ENCODE measurements at regions not wholly inside any gene's neighbourhood (a gene's known extent, or its start where the extent isn't known, plus 50 kb on each side); places are given as distances from the start of the nearest gene placed in this dataset.

DNA sequence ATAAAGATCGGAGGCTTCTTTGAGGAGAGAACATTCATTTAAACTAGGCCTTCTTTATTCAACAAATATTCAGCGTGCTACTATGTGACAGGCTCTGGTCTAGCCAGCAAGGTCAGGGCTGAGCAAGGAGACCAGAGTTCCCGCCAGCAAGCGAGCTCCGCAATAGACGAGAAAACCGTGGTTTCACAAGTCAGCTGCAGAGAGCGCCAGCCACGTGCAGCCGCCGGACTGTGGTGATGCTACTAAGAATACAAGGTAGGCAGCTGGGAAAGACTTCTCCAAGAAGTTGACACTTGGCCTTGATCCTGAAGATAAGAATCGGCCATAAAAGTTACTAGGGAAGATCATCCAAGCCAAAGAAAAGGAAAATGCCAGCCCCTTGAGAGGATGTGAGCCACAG is 533.7 kb upstream of the SALL3 start:
- H3K14ac ChIP-seq (ENCODE audit: low read length in 2 of 2): no peak overlapping the region
- no peak overlapping the region for H2BK15ac ChIP-seq (ENCODE audit: low read depth, poor library complexity, severe bottlenecking)
- no peak overlapping the region for H3K4me3 ChIP-seq (ENCODE audit: insufficient read depth in 1 of 2, low read depth in 1 of 2, low read length in 2 of 2)
- no peaks in the 10 kb centered on the region for H3K79me1 ChIP-seq (replicated peaks; ENCODE audit: low read length, poor library complexity, severe bottlenecking)
- no peaks in the 10 kb centered on the region for H3K27me3 ChIP-seq (ENCODE audit: control insufficient read depth in 1 of 2, insufficient read depth in 1 of 2, low read length in 2 of 2)
- no peaks in the 10 kb centered on the region for H3K4me1 ChIP-seq (ENCODE audit: control insufficient read depth, insufficient read depth, low read depth, low read length)
- H3K4ac ChIP-seq (ENCODE audit: low read depth in 1 of 2, low read length in 2 of 2): no peak overlapping the region
- H3K9ac ChIP-seq (ENCODE audit: low read length): no peak overlapping the region
- H3K9me3 ChIP-seq (ENCODE audit: control insufficient read depth, low read length): peaks cover 6% of the 10 kb centered on the region
- H3K36me3 ChIP-seq (ENCODE audit: control insufficient read depth in 1 of 2, insufficient read depth in 2 of 2, low read depth in 1 of 2, low read length in 2 of 2): no peaks in the 10 kb centered on the region
- H3K23ac ChIP-seq (ENCODE audit: low read length in 2 of 2): no peak overlapping the region
- no peak for DNase-seq
- H3K27ac ChIP-seq (ENCODE audit: low read length, poor library complexity, severe bottlenecking): no peak overlapping the region
- no peak overlapping the region for H2BK120ac ChIP-seq (ENCODE audit: low read depth, low read length)
- H2BK5ac ChIP-seq (ENCODE audit: low read depth, low read length, poor library complexity, severe bottlenecking): no peak overlapping the region
- no peak overlapping the region for H4K8ac ChIP-seq (ENCODE audit: low read length)
- H4K91ac ChIP-seq (ENCODE audit: low read length): no peak overlapping the region
- no peak overlapping the region for H3K18ac ChIP-seq (ENCODE audit: low read depth in 1 of 2, low read length in 2 of 2)
- 90% methylated on average over 12 of the region's 12 CpGs for WGBS
- no peak overlapping the region for H2AK5ac ChIP-seq (ENCODE audit: low read length, severe bottlenecking)
- no peak overlapping the region for H3K4me2 ChIP-seq (ENCODE audit: low read length, poor library complexity, severe bottlenecking)
- no peak overlapping the region for H2AFZ ChIP-seq (ENCODE audit: low read depth, low read length)
- no peak overlapping the region for H2BK12ac ChIP-seq (ENCODE audit: low read length in 2 of 2)

DNA sequence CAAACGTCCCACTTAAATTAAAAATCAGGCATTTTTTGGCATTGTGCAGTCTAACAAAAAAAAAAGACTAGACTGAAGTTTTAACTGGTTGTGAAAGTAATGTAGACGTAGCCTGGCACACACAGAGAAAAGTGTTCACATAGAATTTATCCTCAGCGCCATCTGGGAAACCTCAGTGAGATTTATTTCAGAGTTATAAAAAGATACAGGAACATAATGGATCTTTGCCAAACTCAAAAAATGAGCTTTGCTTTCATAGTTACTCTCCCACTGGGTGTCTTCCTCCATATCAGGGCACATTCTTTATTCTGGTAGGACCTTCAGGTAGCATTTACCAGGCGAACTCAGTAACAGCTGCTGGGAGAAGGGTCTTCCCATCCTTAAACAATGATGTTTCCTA is 532.4 kb upstream of the SALL3 start:
- no peak for DNase-seq
- H3K4me1 ChIP-seq (ENCODE audit: control insufficient read depth, insufficient read depth, low read depth, low read length): no peaks in the 10 kb centered on the region

GRCh38 chr18:78448106-78448505 is 531.5 kb upstream of the SALL3 start:
- Histone ChIP-seq H2BK120ac (ENCODE audit: low read depth, low read length) (no peak overlapping the region), H3K79me1 (replicated peaks; ENCODE audit: low read length, poor library complexity, severe bottlenecking) (no peaks in the 10 kb centered on the region), H4K8ac (ENCODE audit: low read length) (no peak overlapping the region), H3K27me3 (ENCODE audit: control insufficient read depth in 1 of 2, insufficient read depth in 1 of 2, low read length in 2 of 2) (no peaks in the 10 kb centered on the region), H3K4me3 (ENCODE audit: insufficient read depth in 1 of 2, low read depth in 1 of 2, low read length in 2 of 2) (no peak overlapping the region), H2BK15ac (ENCODE audit: low read depth, poor library complexity, severe bottlenecking) (no peak overlapping the region), H2AK5ac (ENCODE audit: low read length, severe bottlenecking) (no peak overlapping the region), H3K36me3 (ENCODE audit: control insufficient read depth in 1 of 2, insufficient read depth in 2 of 2, low read depth in 1 of 2, low read length in 2 of 2) (no peaks in the 10 kb centered on the region), H3K9ac (ENCODE audit: low read length) (no peak overlapping the region), H3K18ac (ENCODE audit: low read depth in 1 of 2, low read length in 2 of 2) (no peak overlapping the region), H2AFZ (ENCODE audit: low read depth, low read length) (no peak overlapping the region), H3K14ac (ENCODE audit: low read length in 2 of 2) (no peak overlapping the region), H3K4me2 (ENCODE audit: low read length, poor library complexity, severe bottlenecking) (no peak overlapping the region), H3K23ac (ENCODE audit: low read length in 2 of 2) (no peak overlapping the region), H3K9me3 (ENCODE audit: control insufficient read depth, low read length) (peaks cover 6% of the 10 kb centered on the region), H3K4me1 (ENCODE audit: control insufficient read depth, insufficient read depth, low read depth, low read length) (no peaks in the 10 kb centered on the region), H4K91ac (ENCODE audit: low read length) (no peak overlapping the region), H3K27ac (ENCODE audit: low read length, poor library complexity, severe bottlenecking) (no peak overlapping the region), H3K4ac (ENCODE audit: low read depth in 1 of 2, low read length in 2 of 2) (no peak overlapping the region), H2BK5ac (ENCODE audit: low read depth, low read length, poor library complexity, severe bottlenecking) (no peak overlapping the region), H2BK12ac (ENCODE audit: low read length in 2 of 2) (no peak overlapping the region)
- 67% methylated on average over 5 of the region's 5 CpGs for WGBS
- no peak for DNase-seq

More for the DNA sequence above, 532.4 kb upstream of the SALL3 start:
- no peak overlapping the region for H3K23ac ChIP-seq (ENCODE audit: low read length in 2 of 2)
- peaks cover 6% of the 10 kb centered on the region for H3K9me3 ChIP-seq (ENCODE audit: control insufficient read depth, low read length)
- no peak overlapping the region for H2BK15ac ChIP-seq (ENCODE audit: low read depth, poor library complexity, severe bottlenecking)
- H3K36me3 ChIP-seq (ENCODE audit: control insufficient read depth in 1 of 2, insufficient read depth in 2 of 2, low read depth in 1 of 2, low read length in 2 of 2): no peaks in the 10 kb centered on the region
- no peak overlapping the region for H3K9ac ChIP-seq (ENCODE audit: low read length)
- H3K18ac ChIP-seq (ENCODE audit: low read depth in 1 of 2, low read length in 2 of 2): no peak overlapping the region
- no peak overlapping the region for H2BK120ac ChIP-seq (ENCODE audit: low read depth, low read length)
- WGBS: 52% methylated on average over 2 of the region's 4 CpGs
- no peak overlapping the region for H3K27ac ChIP-seq (ENCODE audit: low read length, poor library complexity, severe bottlenecking)
- H3K4me3 ChIP-seq (ENCODE audit: insufficient read depth in 1 of 2, low read depth in 1 of 2, low read length in 2 of 2): no peak overlapping the region
- H3K4ac ChIP-seq (ENCODE audit: low read depth in 1 of 2, low read length in 2 of 2): no peak overlapping the region
- no peak overlapping the region for H2BK12ac ChIP-seq (ENCODE audit: low read length in 2 of 2)
- H2AK5ac ChIP-seq (ENCODE audit: low read length, severe bottlenecking): no peak overlapping the region
- H3K27me3 ChIP-seq (ENCODE audit: control insufficient read depth in 1 of 2, insufficient read depth in 1 of 2, low read length in 2 of 2): no peaks in the 10 kb centered on the region
- no peak overlapping the region for H3K4me2 ChIP-seq (ENCODE audit: low read length, poor library complexity, severe bottlenecking)
- no peak overlapping the region for H4K8ac ChIP-seq (ENCODE audit: low read length)
- no peak overlapping the region for H2BK5ac ChIP-seq (ENCODE audit: low read depth, low read length, poor library complexity, severe bottlenecking)
- H4K91ac ChIP-seq (ENCODE audit: low read length): no peak overlapping the region
- no peaks in the 10 kb centered on the region for H3K79me1 ChIP-seq (replicated peaks; ENCODE audit: low read length, poor library complexity, severe bottlenecking)
- no peak overlapping the region for H3K14ac ChIP-seq (ENCODE audit: low read length in 2 of 2)
- no peak overlapping the region for H2AFZ ChIP-seq (ENCODE audit: low read depth, low read length)

GRCh38 chr18:78448591-78448990 is 531.0 kb upstream of the SALL3 start:
- no peak overlapping the region for H3K4ac ChIP-seq (ENCODE audit: low read depth in 1 of 2, low read length in 2 of 2)
- no peak overlapping the region for H2AK5ac ChIP-seq (ENCODE audit: low read length, severe bottlenecking)
- no peak overlapping the region for H3K9ac ChIP-seq (ENCODE audit: low read length)
- H4K91ac ChIP-seq (ENCODE audit: low read length): no peak overlapping the region
- H3K79me1 ChIP-seq (replicated peaks; ENCODE audit: low read length, poor library complexity, severe bottlenecking): no peaks in the 10 kb centered on the region
- no peak for DNase-seq
- WGBS: 79% methylated on average over 3 of the region's 3 CpGs
- H3K4me2 ChIP-seq (ENCODE audit: low read length, poor library complexity, severe bottlenecking): no peak overlapping the region
- no peak overlapping the region for H3K4me3 ChIP-seq (ENCODE audit: insufficient read depth in 1 of 2, low read depth in 1 of 2, low read length in 2 of 2)
- no peak overlapping the region for H3K18ac ChIP-seq (ENCODE audit: low read depth in 1 of 2, low read length in 2 of 2)
- H3K27me3 ChIP-seq (ENCODE audit: control insufficient read depth in 1 of 2, insufficient read depth in 1 of 2, low read length in 2 of 2): no peaks in the 10 kb centered on the region
- H4K8ac ChIP-seq (ENCODE audit: low read length): no peak overlapping the region
- H3K14ac ChIP-seq (ENCODE audit: low read length in 2 of 2): no peak overlapping the region
- no peak overlapping the region for H2BK5ac ChIP-seq (ENCODE audit: low read depth, low read length, poor library complexity, severe bottlenecking)
- no peak overlapping the region for H3K27ac ChIP-seq (ENCODE audit: low read length, poor library complexity, severe bottlenecking)
- peaks cover 6% of the 10 kb centered on the region for H3K9me3 ChIP-seq (ENCODE audit: control insufficient read depth, low read length)
- no peaks in the 10 kb centered on the region for H3K36me3 ChIP-seq (ENCODE audit: control insufficient read depth in 1 of 2, insufficient read depth in 2 of 2, low read depth in 1 of 2, low read length in 2 of 2)
- H2AFZ ChIP-seq (ENCODE audit: low read depth, low read length): no peak overlapping the region
- no peak overlapping the region for H2BK120ac ChIP-seq (ENCODE audit: low read depth, low read length)
- H3K23ac ChIP-seq (ENCODE audit: low read length in 2 of 2): no peak overlapping the region
- H2BK15ac ChIP-seq (ENCODE audit: low read depth, poor library complexity, severe bottlenecking): no peak overlapping the region
- H3K4me1 ChIP-seq (ENCODE audit: control insufficient read depth, insufficient read depth, low read depth, low read length): no peaks in the 10 kb centered on the region
- no peak overlapping the region for H2BK12ac ChIP-seq (ENCODE audit: low read length in 2 of 2)

Measured in mesenchymal stem cell (in vitro differentiated cells and primary cell).